ENCODE measurements at regions not wholly inside any gene's neighbourhood (a gene's known extent, or its start where the extent isn't known, plus 50 kb on each side); places are given as distances from the start of the nearest gene placed in this dataset.

DNA sequence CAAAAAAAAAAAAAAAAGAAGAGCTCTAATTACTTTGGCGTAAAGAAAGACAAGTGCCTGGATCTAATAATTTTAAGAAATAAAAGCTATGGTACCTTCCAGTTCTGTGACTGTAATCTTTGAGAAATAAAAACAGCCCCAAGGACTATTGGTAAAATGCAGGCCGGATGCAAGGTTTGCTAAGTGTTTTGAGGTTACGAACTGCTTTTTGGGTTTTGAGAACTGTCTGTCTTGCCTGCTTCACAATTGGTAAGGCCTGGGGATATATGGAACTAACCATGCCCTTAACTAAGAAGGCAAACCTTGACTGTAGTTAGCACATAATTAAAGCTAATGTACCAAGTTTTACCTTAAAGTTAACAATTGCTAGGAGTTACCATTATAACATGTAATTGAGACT lies 388.4 kb upstream of the CBLB start:
- TF ChIP-seq, protein P1, sequence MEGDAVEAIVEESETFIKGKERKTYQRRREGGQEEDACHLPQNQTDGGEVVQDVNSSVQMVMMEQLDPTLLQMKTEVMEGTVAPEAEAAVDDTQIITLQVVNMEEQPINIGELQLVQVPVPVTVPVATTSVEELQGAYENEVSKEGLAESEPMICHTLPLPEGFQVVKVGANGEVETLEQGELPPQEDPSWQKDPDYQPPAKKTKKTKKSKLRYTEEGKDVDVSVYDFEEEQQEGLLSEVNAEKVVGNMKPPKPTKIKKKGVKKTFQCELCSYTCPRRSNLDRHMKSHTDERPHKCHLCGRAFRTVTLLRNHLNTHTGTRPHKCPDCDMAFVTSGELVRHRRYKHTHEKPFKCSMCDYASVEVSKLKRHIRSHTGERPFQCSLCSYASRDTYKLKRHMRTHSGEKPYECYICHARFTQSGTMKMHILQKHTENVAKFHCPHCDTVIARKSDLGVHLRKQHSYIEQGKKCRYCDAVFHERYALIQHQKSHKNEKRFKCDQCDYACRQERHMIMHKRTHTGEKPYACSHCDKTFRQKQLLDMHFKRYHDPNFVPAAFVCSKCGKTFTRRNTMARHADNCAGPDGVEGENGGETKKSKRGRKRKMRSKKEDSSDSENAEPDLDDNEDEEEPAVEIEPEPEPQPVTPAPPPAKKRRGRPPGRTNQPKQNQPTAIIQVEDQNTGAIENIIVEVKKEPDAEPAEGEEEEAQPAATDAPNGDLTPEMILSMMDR (IDR thresholded peaks at IDR 0.05) = no peak
- no peak for TF ChIP-seq EZH2 (IDR thresholded peaks at IDR 0.05)

Measured in neural progenitor cell (in vitro differentiated cells).